ENCODE measurements at regions not wholly inside any gene's neighbourhood (a gene's known extent, or its start where the extent isn't known, plus 50 kb on each side); places are given as distances from the start of the nearest gene placed in this dataset.

DNA sequence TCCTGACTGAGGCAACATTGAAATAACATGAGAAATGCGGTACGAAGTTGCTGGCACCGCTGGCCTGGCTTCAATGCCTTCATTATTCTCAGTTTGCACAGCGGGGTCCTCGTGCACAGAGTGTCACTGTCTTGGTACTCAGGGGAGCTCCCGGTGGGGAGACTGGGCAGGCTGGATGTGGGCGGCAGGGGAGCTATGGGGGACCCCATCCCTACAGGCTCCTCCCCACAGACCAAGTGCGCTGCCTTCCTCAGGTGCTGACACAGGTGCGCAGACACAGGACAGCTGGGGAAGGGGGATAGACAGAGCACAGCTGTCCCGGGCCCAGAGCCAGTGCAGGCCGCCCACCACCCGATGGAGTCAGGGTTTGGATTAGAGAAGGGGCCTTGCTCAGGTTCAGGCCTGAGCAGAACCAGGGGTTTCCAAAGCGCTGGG, 270.1 kb downstream of the ADGRD1 start (continued):
- TF ChIP-seq, protein P1, sequence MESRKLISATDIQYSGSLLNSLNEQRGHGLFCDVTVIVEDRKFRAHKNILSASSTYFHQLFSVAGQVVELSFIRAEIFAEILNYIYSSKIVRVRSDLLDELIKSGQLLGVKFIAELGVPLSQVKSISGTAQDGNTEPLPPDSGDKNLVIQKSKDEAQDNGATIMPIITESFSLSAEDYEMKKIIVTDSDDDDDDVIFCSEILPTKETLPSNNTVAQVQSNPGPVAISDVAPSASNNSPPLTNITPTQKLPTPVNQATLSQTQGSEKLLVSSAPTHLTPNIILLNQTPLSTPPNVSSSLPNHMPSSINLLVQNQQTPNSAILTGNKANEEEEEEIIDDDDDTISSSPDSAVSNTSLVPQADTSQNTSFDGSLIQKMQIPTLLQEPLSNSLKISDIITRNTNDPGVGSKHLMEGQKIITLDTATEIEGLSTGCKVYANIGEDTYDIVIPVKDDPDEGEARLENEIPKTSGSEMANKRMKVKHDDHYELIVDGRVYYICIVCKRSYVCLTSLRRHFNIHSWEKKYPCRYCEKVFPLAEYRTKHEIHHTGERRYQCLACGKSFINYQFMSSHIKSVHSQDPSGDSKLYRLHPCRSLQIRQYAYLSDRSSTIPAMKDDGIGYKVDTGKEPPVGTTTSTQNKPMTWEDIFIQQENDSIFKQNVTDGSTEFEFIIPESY (CRISPR knock-in tag; IDR thresholded peaks at IDR 0.05), result peak; percentile 38; the same call in 1 of the 2 replicates
- TF ChIP-seq, protein P2, sequence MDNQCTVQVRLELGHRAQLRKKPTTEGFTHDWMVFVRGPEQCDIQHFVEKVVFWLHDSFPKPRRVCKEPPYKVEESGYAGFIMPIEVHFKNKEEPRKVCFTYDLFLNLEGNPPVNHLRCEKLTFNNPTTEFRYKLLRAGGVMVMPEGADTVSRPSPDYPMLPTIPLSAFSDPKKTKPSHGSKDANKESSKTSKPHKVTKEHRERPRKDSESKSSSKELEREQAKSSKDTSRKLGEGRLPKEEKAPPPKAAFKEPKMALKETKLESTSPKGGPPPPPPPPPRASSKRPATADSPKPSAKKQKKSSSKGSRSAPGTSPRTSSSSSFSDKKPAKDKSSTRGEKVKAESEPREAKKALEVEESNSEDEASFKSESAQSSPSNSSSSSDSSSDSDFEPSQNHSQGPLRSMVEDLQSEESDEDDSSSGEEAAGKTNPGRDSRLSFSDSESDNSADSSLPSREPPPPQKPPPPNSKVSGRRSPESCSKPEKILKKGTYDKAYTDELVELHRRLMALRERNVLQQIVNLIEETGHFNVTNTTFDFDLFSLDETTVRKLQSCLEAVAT (IDR thresholded peaks at IDR 0.05), result no peak
- TF ChIP-seq ZFX (CRISPR knock-in tag; IDR thresholded peaks at IDR 0.05) (0 out of 2 replicates have a peak, but pooled peaks have one; percentile 21), RFX7 (CRISPR knock-in tag; IDR thresholded peaks at IDR 0.05) (no peak), NELFE (IDR thresholded peaks at IDR 0.05; ENCODE audit: insufficient read depth, insufficient read length) (no peak), ZNF592 (IDR thresholded peaks at IDR 0.05) (no peak)
